Panc1 (cell line): ENCODE measurements at regions not wholly inside any gene's neighbourhood (a gene's known extent, or its start where the extent isn't known, plus 50 kb on each side); places are given as distances from the start of the nearest gene placed in this dataset.

Source experiments
- ATAC-seq: fragments of 200-7000 bp; cut with Tn5 transposase; 2 replicates; pipeline ENCODE4 v1.9.1; 2020; ENCODE audit warnings: mild to moderate bottlenecking, moderate library complexity
- BruUV-seq: library from RNA; stranded (reverse); fragments of 400-500 nt; replicated peaks from 2 replicates; lab custom pipeline; 2021; lab: Mats Ljungman, UMichigan
- CTCF ChIA-PET: fragments of 300-600 bp; sonication (Branson Sonifier 250); formaldehyde crosslinking; loops from one replicate; lab custom pipeline; 2022; ENCODE audit warnings: antibody characterized with exemption; lab: Charles Lee
- POLR2A ChIA-PET: fragments of 300-600 bp; sonication (Branson Sonifier 250); formaldehyde crosslinking; loops from one replicate; lab custom pipeline; 2022; ENCODE audit warnings: antibody characterized with exemption; lab: Charles Lee
- DNase-seq: peaks from one replicate; pipeline ENCODE4 v3.0.0-alpha.2; 2010; ENCODE audit warnings: low read depth, low spot score
- H3K27ac ChIP-seq: 2 replicates; pipeline ENCODE4 v1.5.1; 2011; ENCODE audit warnings: mild to moderate bottlenecking, low read length, inconsistent platforms
- H3K27me3 ChIP-seq: fragments of 200-500 bp; sonication (Bioruptor generic); 2 replicates; pipeline ENCODE4 v1.6.0; 2014; ENCODE audit warnings: low read length, inconsistent platforms; ENCODE audit not compliant: control insufficient read depth, insufficient read depth
- H3K36me3 ChIP-seq: fragments of 200-500 bp; sonication (Bioruptor generic); 2 replicates; pipeline ENCODE4 v1.5.1; 2014; ENCODE audit warnings: inconsistent platforms, mild to moderate bottlenecking, low read length, moderate library complexity; ENCODE audit not compliant: control insufficient read depth, insufficient read depth
- H3K4me1 ChIP-seq: 2 replicates; pipeline ENCODE4 v1.5.1; 2011; ENCODE audit warnings: inconsistent platforms, mild to moderate bottlenecking, low read length, moderate library complexity; ENCODE audit not compliant: control insufficient read depth, insufficient read depth
- H3K4me3 ChIP-seq, 2 experiments: 2 replicates each; pipeline ENCODE4 v1.5.1; 2011 to 2012; ENCODE audit warnings: low read depth in 2 of 2, low read length in 2 of 2, mild to moderate bottlenecking in 2 of 2, inconsistent platforms in 1 of 2, moderate library complexity in 1 of 2
- H3K9me3 ChIP-seq: fragments of 200-500 bp; sonication (Bioruptor generic); 2 replicates; pipeline ENCODE4 v1.5.1; 2014; ENCODE audit warnings: low read depth, mild to moderate bottlenecking, inconsistent platforms, low read length, moderate library complexity; ENCODE audit not compliant: control insufficient read depth, insufficient read depth
- POLR2AphosphoS5 ChIP-seq: IDR thresholded peaks from 2 replicates; pipeline ENCODE4 v1.6.1; 2012; ENCODE audit warnings: mild to moderate bottlenecking, low read depth, low read length, moderate library complexity
- REST ChIP-seq, 2 experiments: IDR thresholded peaks; 2 replicates each; pipeline ENCODE4 v1.6.1; 2011 to 2012; ENCODE audit warnings: low read depth in 2 of 2, control low read depth in 1 of 2, low read length in 1 of 2, mild to moderate bottlenecking in 1 of 2, moderate library complexity in 1 of 2; ENCODE audit not compliant: insufficient read depth in 1 of 2
- SIN3A ChIP-seq: IDR thresholded peaks from 2 replicates; pipeline ENCODE4 v1.6.1; 2012; ENCODE audit warnings: low read depth, mild to moderate bottlenecking, low read length, moderate library complexity, borderline replicate concordance; ENCODE audit not compliant: insufficient read depth
- TCF7L2 ChIP-seq: IDR thresholded peaks from 2 replicates; pipeline ENCODE4 v1.6.1; 2011; ENCODE audit warnings: mild to moderate bottlenecking, low read depth, low read length, inconsistent platforms
- in situ Hi-C: cut with HindIII; loops from 2 replicates; pipeline ENCODE4 v1.10.0; 2016; ENCODE audit warnings: low sequenced_read_pairs, low pct_unique_long_range_greater_than_20kb
- intact Hi-C: fragments of 100-400 bp; cut with micrococcal nuclease; formaldehyde crosslinking; loops from one replicate; pipeline ENCODE4 v1.10.0; 2022; ENCODE audit not compliant: unreplicated experiment
- TF ChIP-seq, protein P1 (sequence below): fragments of 450-650 bp; IDR thresholded peaks from 2 replicates; pipeline ENCODE4 v1.5.1; 2017; ENCODE audit warnings: mild to moderate bottlenecking

GRCh38 chr2:175612280-175612679 is 389.8 kb downstream of the LNPK start:
- Histone ChIP-seq H3K9me3 (no peaks in the 10 kb centered on the region), H3K4me3 (no peak overlapping the region), H3K27ac (no peak overlapping the region), H3K27me3 (no peaks in the 10 kb centered on the region), H3K4me1 (no peaks in the 10 kb centered on the region), H3K36me3 (no peaks in the 10 kb centered on the region)
- no peak for ATAC-seq
- TF ChIP-seq POLR2AphosphoS5 (no peak), SIN3A (no peak), REST (IDR thresholded peaks at IDR 0.05; ENCODE audit: insufficient read depth in 1 of 2, low read depth in 2 of 2, low read length in 1 of 2) (no peak), TCF7L2 (no peak)
- TF ChIP-seq, protein P1, sequence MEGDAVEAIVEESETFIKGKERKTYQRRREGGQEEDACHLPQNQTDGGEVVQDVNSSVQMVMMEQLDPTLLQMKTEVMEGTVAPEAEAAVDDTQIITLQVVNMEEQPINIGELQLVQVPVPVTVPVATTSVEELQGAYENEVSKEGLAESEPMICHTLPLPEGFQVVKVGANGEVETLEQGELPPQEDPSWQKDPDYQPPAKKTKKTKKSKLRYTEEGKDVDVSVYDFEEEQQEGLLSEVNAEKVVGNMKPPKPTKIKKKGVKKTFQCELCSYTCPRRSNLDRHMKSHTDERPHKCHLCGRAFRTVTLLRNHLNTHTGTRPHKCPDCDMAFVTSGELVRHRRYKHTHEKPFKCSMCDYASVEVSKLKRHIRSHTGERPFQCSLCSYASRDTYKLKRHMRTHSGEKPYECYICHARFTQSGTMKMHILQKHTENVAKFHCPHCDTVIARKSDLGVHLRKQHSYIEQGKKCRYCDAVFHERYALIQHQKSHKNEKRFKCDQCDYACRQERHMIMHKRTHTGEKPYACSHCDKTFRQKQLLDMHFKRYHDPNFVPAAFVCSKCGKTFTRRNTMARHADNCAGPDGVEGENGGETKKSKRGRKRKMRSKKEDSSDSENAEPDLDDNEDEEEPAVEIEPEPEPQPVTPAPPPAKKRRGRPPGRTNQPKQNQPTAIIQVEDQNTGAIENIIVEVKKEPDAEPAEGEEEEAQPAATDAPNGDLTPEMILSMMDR: no peak
- intact Hi-C loops: no loop called here
- DNase-seq: no peak
- in situ Hi-C loops: no loop called here
- CTCF ChIA-PET: no interaction called here
- no TSS peak for BruUV-seq
- POLR2A ChIA-PET: no interaction called here

- H3K36me3 ChIP-seq: no peaks in the 10 kb centered on the region
- CTCF ChIA-PET: no interaction called here
- in situ Hi-C loops: no loop called here
- no TSS peak for BruUV-seq
- no peaks in the 10 kb centered on the region for H3K4me1 ChIP-seq
- DNase-seq (no peak), ATAC-seq (no peak)
- no peak for TF ChIP-seq REST (IDR thresholded peaks at IDR 0.05; ENCODE audit: insufficient read depth in 1 of 2, low read depth in 2 of 2, low read length in 1 of 2)
- TF ChIP-seq, protein P1: no peak
- no peak for TF ChIP-seq POLR2AphosphoS5
- no peak for TF ChIP-seq SIN3A
- TF ChIP-seq TCF7L2: no peak
- H3K9me3 ChIP-seq: no peaks in the 10 kb centered on the region
- POLR2A ChIA-PET: no interaction called here
- intact Hi-C loops: no loop called here
- H3K27ac ChIP-seq: no peak overlapping the region
- no peak overlapping the region for H3K4me3 ChIP-seq
- no peaks in the 10 kb centered on the region for H3K27me3 ChIP-seq
Observed at GRCh38 chr2:175606010-175606841, 395.8 kb downstream of the LNPK start.
